CD4-positive, alpha-beta T cell treated with Interleukin-6 for 4 hours (primary cell): ENCODE measurements at regions not wholly inside any gene's neighbourhood (a gene's known extent, or its start where the extent isn't known, plus 50 kb on each side); places are given as distances from the start of the nearest gene placed in this dataset.

Experiments
- DNase-seq: peaks from one replicate; pipeline ENCODE4 v3.0.0-alpha.2; 2020; ENCODE audit warnings: mixed read lengths

- DNase-seq: no peak
These were observed 152.9 kb downstream of the ACTL8 start for GRCh38 chr1:17907999-17908398.

- DNase-seq: no peak
These were observed 153.8 kb downstream of the ACTL8 start for GRCh38 chr1:17908945-17909344.

GRCh38 chr1:17909634-17910033 is 154.5 kb downstream of the ACTL8 start:
- no peak for DNase-seq

GRCh38 chr1:17911791-17912190 is 156.7 kb downstream of the ACTL8 start:
- DNase-seq: no peak

- DNase-seq: no peak
These were observed 157.4 kb downstream of the ACTL8 start for GRCh38 chr1:17912491-17912890.

GRCh38 chr1:17913326-17914115 is 158.4 kb downstream of the ACTL8 start:
- DNase-seq: no peak

- no peak for DNase-seq
These were observed 159.0 kb downstream of the ACTL8 start for GRCh38 chr1:17914131-17914530.

GRCh38 chr1:17914987-17915386 is 159.9 kb downstream of the ACTL8 start:
- DNase-seq: no peak

GRCh38 chr1:17915511-17916197 is 160.5 kb downstream of the ACTL8 start:
- no peak for DNase-seq

GRCh38 chr1:17916702-17917101 is 161.6 kb downstream of the ACTL8 start:
- DNase-seq: no peak

GRCh38 chr1:17919525-17920439 is 164.6 kb downstream of the ACTL8 start:
- DNase-seq: no peak

- DNase-seq: no peak
These were observed 165.9 kb downstream of the ACTL8 start for GRCh38 chr1:17920881-17921640.

- DNase-seq: no peak
These were observed 167.7 kb downstream of the ACTL8 start for GRCh38 chr1:17922833-17923232.

GRCh38 chr1:17923666-17924065 is 168.5 kb downstream of the ACTL8 start:
- DNase-seq: no peak

- no peak for DNase-seq
These were observed 169.4 kb downstream of the ACTL8 start for GRCh38 chr1:17924578-17924977.

- DNase-seq: no peak
These were observed 170.4 kb downstream of the ACTL8 start for GRCh38 chr1:17925290-17926237.

- no peak for DNase-seq
These were observed 171.8 kb downstream of the ACTL8 start for GRCh38 chr1:17926906-17927305.

- DNase-seq: no peak
These were observed 172.8 kb downstream of the ACTL8 start for GRCh38 chr1:17927952-17928351.

- no peak for DNase-seq
These were observed 174.1 kb downstream of the ACTL8 start for GRCh38 chr1:17929224-17929623.

- DNase-seq: no peak
These were observed 175.5 kb downstream of the ACTL8 start for GRCh38 chr1:17930635-17931034.

- no peak for DNase-seq
These were observed 175.4 kb upstream of the IGSF21 start for GRCh38 chr1:17932164-17932563.
